HG03439 (cell line): ENCODE measurements at regions not wholly inside any gene's neighbourhood (a gene's known extent, or its start where the extent isn't known, plus 50 kb on each side); places are given as distances from the start of the nearest gene placed in this dataset.

Experiments
- ATAC-seq: cut with Tn5 transposase; IDR thresholded peaks from one replicate; pipeline ENCODE4 v1.9.1; 2021; ENCODE audit warnings: mild to moderate bottlenecking, moderate library complexity; ENCODE audit not compliant: unreplicated experiment

DNA sequence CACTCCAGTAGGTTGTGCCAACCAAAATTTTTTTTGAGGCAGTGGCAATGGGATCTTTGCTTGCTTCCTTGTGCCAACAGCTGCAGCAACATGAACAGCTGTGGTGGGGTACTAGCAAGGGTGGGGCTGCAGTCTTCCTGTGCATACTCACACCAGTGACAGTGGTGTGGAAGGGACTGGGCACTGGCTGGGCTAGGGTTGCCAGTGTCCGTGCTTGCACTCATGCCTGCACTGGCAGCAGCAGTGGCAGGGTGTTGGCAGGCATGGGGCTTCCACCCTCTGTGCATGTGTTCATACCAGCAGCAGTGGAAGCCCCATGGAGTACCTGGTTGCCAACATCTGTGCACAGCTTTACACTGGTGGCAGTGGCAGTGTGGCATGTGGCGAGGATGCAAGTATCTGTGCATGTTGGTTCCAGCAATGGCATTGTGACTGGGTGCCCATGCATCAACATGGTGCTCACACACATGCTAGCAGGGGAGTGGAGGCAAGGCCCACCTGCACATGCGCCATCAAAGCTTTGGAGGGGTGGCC lies 1312.6 kb downstream of the PCDH18 start:
- no peak for ATAC-seq

DNA sequence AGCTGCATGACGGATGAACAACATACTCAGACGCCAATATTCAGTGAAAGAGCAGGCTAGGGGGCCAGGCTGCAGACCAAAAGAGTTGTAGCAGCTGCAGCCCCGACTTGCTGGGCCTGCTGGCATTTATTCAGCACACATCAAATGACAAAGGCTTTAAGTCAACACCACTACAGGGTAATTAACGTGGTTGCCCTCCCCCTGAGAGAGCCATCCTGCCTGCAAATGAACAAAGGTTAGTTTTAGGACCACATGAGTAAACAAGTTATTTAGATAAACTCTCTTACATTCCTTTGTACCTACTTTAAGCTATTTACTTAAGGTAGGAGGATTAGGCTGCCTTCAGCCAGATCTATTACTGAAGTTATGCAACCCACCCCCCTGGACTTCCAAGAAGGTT lies 1329.1 kb downstream of the PCDH18 start:
- no peak for ATAC-seq

DNA sequence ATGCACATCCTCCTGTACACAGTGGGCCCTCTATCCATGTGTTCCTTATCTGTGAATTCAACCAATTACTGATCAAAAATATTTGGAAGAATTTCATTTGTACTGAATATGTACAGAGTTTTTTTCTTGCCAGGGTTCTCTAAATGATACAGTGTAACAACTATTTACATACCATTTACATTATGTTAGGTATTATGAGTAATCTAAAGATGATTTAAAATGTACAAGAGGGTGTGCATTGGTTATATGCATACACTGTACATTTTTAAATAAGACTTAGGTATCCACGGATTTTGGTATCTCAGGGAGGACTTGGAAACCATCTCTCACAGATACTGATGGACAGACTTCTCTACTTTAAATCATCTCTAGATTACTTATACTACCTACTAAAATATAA lies 1333.9 kb downstream of the PCDH18 start:
- no peak for ATAC-seq

DNA sequence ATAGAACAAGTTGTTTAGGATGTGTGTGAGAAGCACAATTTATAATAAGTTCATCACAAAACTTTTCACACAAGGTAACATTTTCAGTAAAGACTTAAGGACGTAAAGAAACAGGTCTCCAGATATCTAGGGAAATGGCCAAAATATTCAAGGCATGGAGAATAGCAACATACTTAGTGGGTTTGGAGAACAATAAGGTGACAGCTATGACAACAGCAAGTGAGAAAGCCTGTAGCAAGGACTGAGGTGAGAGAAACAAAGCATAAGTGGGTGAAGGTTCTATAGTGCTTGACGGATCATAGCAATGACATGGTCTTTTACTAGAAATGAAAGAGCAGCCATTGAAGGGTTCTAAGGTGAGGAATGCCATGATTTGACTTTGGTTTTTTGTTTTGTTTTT lies 1337.3 kb downstream of the PCDH18 start:
- no peak for ATAC-seq

DNA sequence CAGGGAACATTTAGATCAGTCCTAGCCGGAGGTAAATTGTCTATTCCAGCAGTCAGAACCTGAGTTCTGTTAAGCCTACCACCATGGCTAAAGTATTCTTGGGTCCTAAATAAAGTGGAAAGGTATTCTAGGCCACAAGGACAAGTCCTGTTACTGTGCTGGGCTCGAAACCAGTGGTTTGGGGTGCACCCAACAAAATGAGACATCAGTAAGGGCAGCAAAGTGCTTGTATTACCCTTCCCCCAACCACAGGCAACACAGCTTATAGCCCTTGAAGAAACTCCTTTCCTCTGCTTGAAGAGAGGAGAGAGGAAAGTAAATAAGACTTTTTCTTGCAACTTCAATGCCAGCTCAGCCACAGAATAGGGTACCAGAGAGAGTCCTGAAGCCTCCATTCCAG lies 1345.6 kb downstream of the PCDH18 start:
- ATAC-seq = no peak

DNA sequence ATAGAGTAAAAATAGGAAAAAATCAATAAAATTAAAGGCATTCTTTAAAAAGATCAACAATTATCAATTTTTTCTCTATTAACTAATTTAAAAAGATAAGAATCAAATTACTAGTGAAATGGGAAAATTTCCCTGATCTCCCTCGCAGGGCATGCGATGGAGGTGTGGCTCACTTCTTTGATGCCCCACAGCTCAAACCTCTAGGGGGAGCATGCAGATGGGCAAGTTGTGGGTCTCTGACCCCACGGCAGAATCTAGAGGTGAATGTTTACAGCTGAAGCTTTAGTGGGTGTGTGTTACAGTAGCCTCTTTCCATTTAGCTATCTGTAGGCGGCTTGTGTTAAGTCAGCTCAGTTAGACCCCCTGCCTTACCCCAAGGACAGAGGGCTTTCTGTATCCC lies 1348.8 kb downstream of the PCDH18 start:
- no peak for ATAC-seq

DNA sequence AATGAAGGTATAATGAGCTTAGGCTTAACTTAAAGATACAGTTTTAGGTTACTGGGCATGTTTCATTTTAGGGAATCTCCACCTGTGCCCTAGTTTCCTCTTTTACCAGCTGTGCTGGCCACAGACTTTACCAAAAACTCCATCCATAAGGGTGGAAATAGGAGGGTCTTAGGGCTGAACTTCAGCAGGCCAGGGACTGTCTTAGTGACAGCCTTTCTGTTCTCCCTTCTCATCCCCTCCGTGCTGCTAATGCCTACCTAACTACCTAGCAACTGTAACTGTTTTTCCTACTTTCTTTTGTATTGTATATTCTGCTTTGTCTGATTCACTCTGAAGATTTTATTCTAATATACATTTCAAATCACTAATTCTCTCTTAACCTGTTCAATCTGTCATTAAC lies 1375.3 kb downstream of the PCDH18 start:
- ATAC-seq = no peak

DNA sequence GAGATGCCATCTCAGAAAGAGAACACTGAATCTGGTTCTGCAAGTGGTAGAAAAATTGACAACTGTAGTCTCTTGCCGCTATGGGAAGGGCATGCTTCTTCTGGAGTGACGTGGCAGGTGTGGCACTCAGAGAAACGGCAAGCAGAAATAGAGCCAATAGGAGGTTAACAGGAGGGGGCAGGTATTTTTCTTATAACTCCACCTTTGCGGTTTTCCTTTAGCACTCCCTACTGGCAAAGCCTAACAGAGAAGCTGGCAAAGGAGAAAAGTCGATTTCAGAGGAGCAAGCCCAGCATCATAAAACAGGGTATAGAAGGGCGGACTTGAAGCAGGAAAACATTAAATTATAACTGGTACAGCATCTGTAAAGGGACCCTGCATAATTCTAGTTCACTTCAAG lies 1382.2 kb downstream of the PCDH18 start:
- ATAC-seq = no peak

DNA sequence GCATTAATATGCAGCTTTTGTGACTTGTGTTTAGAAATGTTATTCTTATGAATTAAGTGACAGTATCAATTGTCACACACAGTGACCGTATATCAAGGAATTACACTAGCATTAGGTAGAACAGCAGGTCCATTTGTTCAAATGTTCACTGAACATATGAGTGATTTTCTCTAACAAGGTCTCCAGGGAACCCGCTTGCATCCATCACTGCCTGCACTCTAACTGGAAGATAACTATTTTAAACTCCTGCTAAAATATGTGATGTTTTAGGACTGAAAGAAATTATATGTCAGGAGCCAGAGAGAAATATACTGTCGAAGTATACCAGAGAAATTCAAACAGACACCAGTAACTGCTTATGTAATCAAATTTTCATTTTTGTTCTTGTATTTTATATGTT lies 1395.7 kb downstream of the PCDH18 start:
- no peak for ATAC-seq

DNA sequence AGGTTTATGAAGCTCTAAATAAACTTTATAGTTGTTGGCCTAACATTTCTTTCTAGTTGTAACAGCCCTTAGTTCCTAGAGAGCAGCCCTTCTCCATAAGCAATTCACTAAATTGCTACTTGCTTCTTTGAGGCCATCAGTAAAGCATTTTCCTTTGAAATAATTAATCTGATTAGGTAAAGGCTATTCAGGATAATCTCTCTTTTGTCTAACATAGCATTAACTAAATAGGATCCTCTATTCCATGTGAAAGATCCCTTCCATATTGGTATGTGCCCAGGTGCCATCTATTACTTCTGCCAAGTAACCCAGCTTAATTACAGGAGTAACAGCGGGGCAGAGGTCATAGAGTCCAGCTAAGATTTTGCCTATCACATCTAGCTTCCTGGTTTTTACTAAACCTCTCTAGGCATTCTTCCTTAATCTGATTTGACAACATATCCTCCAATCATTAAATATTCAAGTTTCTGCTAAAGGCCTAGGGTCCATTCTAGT lies 1408.0 kb downstream of the PCDH18 start:
- ATAC-seq = no peak

DNA sequence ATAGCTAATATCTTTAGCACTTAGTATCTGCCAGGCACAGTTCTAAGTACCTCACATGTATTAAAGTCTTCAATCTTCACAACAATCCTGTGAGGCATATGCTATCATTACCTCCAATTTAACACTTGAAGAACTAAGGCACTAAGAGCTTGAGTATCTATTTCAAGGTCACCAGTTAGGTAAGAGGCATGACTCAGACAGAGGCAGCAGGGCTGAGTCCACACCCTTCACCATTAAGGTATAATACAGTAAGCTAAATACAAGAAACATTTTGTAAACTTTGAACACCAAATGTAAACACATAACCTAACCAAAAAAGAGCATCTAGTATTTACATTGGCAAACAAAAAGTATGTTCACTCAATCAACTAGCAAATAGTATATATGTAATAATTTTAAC lies 1410.9 kb downstream of the PCDH18 start:
- ATAC-seq = no peak

DNA sequence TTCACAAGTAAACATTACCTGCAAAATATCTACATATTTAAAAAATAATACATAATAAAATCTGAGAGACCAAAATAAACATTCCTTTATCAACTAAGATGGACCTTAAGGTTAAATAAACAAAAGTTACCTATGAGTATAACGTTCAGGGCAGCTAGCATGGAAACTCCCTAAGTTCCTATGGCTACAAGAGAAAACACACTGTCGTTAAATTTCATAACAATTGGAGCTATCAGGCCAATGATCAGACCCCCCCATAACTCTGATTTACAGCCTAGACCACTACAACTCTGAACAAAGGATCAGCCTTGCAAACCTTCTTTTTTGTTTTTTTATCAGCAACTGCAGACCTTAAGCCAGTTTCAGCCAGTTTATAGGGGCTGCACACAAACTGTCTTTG lies 1418.4 kb downstream of the PCDH18 start:
- no peak for ATAC-seq

DNA sequence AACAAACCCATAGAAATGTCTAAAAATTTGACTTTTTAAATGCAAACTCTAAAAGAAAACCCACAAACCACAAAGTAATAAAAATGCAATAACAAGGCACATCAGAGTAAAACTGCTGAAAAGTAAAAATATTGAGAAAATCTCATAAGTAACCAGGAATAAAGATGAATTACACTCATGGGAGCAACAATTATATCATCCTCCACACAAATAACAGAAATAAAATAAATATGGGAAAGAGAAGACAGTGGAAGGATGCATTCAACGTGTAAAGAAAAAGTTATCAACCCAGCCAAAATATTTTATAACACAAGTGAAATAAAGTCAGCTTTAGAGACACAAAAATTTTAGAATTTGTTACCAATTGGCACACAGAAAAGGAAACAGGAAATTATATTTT lies 1420.2 kb downstream of the PCDH18 start:
- no peak for ATAC-seq

DNA sequence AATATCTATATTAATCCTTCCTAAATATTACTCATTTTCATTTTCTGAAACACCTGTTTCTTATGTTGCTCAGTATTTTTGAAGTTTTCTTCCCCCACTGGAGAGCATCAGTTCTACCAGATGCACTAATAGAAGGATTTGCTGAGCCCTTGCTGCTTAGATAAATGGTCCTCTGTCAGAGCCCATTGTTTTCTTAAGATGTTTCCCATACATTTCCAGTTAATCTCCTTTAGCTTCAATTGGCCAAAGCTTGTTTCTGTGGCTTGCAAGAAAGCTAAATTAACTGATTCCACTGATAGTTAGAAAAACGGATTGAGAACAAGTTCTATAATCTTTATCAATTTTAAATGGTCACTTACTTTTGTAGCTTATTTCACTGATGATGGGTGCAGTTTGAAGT lies 1425.5 kb downstream of the PCDH18 start:
- ATAC-seq = no peak

DNA sequence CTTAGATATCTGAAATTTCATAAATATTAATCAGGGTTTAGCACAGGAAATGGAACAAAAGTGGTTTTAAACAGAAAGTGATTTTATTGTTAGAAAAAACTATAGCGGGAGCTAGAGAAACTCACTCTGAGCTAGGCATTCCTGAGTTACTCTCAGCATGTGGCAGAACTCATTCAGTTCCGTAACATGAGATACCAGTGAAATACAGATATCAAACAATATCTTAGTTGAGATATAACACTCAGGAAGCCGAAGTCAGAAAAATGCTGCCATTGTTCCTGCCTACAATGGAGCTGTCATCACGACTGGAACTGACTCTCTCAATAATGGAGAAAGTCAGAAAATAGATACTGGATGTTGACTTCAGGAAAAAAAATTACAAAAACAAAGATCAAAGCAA lies 1428.7 kb downstream of the PCDH18 start:
- no peak for ATAC-seq

DNA sequence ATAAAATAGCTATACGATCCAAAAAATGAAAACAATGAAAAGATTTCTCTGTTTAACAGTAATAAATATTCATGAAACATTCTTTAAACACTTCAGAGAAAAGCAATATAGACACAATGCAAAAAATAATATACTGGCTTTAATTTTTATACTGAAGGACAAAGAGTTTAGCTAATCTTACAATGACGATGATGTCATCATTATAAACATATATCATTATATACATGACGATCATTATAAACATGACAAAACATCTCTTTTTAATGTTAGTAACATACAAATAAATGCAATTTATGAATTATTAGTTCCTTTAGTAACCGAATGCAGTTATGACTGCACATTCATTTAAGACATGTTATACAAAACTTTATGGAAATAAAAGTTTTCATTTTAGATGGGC lies 1434.6 kb downstream of the PCDH18 start:
- no peak for ATAC-seq

DNA sequence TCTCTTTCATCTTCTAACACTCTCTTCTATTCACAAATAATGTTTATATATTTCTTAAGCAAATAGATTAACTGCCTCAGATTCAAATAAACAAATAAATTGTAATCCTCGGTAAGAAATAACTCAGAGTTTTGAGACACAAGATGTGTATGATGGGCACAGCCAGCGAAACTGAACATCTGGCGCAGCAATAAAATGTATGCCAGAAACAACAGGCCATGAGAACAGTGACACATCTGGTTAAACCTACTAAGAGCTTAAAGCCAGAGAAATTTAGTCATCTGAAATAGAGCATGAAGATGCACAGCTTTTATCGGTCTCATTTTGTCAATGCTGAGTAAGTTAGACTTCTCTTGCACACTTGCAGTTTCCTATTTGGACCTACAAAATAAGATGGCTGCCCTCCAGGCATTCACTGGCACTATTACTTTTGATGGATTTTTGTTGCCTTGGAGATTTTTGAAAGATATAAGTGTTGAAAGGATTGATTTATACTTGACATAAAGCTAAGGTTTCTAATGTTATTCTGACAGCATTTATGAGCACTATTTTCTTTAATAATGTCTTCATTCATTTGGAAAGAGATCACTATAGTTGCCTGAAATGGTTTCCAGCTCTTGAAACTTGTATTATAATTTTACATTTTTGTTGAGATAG lies 1444.0 kb downstream of the PCDH18 start:
- no peak for ATAC-seq

DNA sequence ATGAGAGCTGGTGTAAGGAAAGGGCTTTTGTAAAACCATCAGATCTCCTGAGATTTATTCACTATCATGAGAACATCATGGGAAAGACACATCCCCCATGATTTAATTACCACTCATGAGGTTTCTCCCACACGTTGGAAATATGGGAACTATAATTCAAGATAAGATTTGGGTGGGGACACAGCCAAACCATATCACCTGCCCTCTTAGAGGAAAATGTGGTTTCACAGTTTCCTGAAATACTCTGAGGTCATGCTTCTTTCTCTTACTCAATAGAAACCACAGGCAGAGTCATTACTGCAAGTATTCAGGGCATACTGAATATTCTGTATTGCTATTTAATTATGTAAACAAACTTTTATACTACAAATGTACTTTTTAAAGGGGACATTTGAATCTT lies 1453.3 kb downstream of the PCDH18 start:
- ATAC-seq = no peak

DNA sequence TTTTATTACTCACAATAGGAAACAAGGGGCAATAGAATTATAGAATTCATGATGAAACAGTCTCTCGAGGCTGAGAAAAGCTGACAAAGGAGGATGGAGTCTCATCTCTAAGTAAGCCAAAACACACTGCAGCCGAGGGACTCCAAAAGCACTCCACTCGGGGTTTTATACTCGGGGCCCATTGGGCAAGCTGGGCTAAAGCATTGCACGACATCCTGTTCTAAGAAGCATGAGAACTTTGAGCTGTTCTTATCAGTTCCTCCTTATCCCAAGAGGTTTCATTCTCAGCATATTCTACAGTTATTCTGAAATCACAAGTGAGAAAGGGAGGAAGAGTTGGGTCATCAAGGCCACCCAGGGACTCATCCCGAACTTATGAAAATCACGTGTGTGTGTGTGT lies 1475.5 kb downstream of the PCDH18 start:
- no peak for ATAC-seq

DNA sequence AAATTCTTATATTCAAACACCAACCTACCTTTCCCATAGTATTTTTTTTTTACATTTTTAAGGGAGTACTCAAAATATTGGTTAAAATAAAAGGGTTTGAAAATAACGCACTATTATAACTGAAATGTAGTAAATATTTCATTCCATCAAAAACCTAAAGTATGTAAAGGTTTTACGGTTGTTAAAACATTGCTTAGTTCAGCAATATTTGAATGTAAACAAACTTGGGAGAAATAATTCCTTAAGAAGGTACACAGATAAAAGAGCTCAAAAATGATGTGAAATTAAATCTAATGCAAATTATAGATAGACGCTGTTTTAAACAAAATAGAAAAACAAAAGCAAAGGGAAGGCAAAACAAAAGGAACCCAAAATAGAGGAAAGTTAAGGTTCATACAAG lies 1476.9 kb downstream of the PCDH18 start:
- no peak for ATAC-seq

DNA sequence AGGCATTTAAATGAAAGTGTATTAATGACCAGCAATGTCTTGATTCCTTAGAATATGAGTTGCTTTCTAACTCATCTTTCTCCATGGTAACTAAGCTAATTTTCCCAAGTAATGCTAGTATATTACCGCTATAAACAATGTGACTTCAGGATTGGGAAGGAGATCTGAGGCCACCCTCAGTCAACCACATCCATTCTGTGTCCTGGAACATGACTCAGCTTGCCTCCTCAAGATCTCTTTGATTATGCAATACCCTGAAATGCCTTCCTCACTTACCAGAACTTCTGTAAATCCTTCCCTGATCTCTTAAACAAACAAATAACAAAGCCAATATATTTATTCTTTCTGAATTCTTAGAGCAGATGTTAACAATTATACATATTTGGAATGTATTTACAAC lies 1495.5 kb downstream of the PCDH18 start:
- ATAC-seq = no peak

DNA sequence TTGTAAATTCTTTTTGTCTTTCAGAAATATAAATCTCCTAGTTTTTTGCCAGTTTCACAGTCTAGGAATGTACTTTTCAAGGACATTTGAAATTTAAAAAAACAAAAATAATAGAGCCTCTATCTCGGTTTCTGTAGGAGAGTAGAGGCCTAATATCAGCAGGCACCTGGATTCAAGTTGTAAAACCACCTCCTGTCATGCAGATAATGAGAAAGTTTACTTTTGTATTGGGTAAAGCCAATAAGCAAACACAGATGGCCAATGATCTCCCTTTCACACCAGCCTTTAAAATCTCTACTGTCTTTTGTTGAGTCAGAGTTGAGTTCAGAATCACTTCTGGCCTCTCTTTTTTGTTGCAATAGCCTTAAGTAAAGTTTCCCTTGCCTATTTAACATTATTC lies 1499.9 kb downstream of the PCDH18 start:
- ATAC-seq = no peak

DNA sequence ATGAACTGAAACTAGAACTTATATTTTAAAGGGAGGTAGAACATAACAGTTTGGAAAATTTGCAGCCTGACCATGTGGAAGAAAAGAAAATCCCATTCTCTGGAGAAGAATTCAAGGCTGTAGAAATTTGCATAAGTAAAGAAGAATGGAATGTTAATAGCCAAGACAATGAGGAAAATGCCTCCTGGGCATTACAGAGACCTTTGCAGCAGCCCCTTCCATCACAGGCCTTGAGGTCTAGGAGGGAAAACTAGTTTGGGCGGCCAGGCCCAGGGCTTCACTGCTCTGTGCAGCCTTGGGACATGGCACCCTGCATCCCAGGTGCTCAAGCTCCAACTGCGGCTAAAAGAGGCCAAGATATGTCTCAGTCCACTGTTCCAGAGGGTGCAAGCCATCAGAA lies 1506.8 kb downstream of the PCDH18 start:
- no peak for ATAC-seq
